T1000 (cell line): ENCODE measurements at regions not wholly inside any gene's neighbourhood (a gene's known extent, or its start where the extent isn't known, plus 50 kb on each side); places are given as distances from the start of the nearest gene placed in this dataset.

ENCODE experiments used
- DNase-seq: peaks from one replicate; lab custom pipeline; 2025; ENCODE audit warnings: mixed read lengths; lab: John Stamatoyannopoulos, UW

GRCh38 chr4:13316354-13316753 is 167.8 kb downstream of the RAB28 start:
- DNase-seq = no peak

DNA sequence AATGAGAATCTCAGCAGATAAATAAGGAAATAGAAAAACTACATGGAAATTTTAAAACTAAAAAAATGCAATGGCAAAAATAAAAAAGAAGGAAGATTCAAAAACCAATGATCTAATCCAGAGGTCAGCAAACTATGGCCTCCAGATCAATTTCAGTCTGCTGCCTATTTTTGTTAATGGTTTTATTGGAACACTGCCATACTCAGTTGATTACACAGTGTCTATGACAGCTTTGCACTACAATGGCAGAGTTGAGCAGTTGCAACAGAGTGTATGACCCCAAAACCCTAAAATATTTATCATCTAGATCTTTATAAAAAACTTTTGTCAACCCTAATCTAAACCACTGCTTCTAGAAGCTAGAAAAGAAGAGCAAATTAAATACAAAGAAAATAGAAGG is 170.3 kb downstream of the RAB28 start:
- DNase-seq = no peak

DNA sequence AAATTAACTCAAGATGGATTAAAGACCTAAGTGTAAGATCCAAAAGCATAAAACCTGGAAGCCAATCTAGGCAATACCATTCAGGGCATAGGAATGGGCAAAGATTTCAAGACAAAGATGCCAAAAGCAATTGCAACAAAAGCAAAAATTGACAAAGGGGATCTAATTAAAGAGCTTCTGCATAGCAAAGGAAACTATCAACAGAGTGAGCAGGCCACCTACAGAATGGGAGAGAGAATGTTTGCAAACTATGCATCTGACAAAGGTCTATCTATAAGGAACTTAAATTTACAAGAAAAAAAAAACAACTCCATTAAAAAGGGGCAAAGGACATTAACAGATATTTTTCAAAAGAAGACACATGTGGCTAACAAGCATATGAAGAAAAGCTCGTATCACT is 171.9 kb downstream of the RAB28 start:
- DNase-seq = no peak

- DNase-seq = no peak
Measured at GRCh38 chr4:13309751-13310150, 174.4 kb downstream of the RAB28 start.

GRCh38 chr4:13306356-13306755 is 177.8 kb downstream of the RAB28 start:
- DNase-seq = no peak

DNA sequence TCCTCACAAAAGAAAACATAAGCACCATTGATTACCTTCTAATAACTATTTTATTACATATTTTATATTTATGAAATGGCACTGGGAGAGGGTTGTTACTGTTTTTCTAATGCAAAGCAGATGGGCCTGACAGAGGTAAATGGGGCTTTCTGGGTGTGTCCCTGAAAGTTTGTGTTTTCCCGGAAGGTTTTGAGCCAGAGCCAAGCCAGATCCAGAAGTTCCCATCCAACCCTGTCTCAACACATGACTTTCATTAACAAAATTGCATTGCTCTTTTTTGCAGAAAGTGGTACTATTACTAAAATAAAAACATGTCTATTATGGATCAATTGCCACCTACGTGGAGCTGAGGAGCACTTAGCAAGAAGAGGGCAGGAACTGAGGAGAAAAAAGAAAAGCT is 181.3 kb downstream of the RAB28 start:
- DNase-seq = no peak

GRCh38 chr4:13299343-13299742 is 184.8 kb downstream of the RAB28 start:
- no peak for DNase-seq

DNA sequence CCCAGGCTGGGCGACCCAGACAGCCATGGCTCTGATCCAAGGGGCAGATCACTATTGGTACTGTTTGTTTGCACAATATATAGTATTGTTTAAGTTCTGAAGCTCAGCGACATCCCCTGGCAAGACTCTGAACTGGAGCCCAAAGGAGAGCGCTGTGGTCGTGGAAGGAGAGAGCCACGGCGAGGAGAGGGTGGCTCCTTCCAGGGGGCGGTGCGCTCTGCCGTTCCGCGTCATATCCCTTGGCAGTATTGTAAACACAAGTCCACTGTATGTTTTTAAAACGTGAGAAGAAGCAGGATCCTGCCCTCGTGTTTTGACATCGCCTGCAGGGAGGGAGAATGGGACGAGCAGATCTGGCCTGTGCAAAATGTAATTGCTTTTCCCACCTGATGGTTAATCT is 185.5 kb downstream of the RAB28 start:
- DNase-seq = no peak

DNA sequence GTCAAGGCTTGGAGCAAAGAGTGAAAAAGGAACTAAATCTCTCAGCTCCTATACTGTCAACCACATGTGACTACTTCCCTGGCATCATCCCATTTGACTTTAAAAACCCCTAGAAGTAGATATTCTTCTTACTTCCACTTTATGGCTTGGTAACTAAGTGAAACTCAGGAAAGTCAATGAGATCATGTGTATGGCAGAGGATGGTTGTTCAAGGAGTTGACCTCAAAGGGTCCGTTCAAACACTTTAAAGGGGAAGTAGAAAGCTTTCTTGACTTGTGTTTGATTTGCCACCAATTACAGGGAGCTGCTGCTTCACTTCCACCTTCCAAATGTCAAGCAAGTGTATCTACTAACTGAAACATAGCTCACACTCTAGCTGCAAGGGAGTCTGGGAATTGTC is 187.2 kb downstream of the RAB28 start:
- no peak for DNase-seq

DNA sequence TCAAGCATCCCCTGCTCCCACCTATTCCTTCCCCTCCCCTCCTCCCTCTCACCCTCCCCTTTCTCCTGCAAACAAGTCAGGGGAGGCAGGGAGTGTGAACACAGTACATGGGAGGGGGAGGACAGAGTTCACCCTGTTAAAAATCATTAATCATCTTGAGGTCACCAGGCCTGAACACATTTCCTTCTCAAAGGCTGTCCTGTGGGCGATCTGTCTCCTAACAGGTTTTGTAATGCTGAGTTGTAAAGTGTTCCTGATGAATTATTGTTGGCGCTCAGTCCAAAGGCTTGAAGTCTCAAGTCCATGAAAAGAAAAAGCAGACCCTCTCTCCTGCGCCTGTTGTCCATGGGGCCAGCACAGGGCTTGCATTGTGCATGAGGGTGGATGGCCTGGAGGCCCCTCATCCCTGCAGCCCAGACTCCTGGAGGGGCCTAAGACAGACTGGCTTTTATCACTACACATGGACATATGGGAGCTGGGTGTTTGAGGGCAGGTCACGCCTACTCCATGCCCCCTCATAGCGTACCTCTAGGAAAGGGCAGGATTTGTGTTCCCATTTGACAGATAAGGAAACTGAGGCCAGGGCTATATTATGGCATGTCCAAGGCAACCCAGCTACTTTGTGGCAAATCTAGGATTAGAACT is 189.1 kb downstream of the RAB28 start:
- no peak for DNase-seq

DNA sequence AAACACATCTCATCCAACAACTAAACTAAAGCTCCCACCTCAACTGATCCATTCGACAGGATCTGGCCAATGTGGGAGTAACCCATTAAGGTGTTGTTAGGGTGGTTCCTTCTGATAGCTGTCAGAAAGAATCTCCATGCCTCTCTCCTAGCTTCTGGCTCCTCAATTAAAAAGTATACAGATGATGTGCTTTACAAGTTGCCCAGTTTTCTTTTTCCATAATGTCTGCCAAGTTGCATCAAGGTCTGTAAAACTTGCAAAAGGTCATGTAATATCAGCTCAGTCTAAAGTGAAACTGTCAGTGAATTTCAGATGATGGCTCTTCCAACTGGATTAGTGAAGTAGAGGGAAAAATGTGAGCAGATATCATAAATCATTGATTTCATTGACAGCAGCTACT is 191.8 kb downstream of the RAB28 start:
- DNase-seq = no peak

- no peak for DNase-seq
Measured at GRCh38 chr4:13289391-13289790, 194.7 kb downstream of the RAB28 start.

- no peak for DNase-seq
Measured at GRCh38 chr4:13285336-13285735, 198.8 kb downstream of the RAB28 start.

DNA sequence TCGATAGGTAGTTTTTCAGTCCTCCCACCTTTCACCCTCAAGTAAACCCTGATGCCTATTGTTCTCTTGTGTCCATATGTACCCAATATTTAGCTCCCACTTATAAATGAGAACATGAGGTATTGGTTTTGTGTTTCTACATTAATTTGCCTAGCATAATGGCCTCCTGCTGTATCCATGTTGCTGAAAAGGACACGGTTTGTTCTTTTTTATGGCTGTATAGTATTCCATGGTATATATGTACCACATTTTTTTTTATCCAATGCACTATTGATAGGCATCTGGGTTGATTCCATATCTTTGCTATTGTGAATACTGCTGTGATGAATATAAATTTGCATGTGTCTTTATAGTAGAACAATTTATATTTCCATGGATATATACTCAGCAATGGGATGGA is 199.2 kb downstream of the RAB28 start:
- DNase-seq = no peak

DNA sequence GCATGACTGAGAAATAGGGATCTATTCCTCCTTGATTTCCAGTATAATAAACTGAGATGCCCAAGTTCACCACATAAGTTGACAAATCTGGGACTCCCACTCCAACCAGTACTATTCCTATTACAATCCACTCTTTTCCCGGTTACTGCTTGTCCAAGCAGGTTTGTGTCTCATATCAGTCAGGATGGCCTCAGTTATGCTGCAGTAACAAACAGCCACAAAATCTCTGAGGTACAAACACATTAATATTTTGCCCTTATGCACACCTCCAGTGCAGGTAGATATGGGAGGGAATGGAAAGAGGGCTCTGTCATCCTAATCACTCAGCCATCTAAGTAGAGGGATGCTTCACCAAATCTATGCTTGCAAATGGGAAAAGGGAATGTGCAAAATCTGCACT is 207.8 kb downstream of the RAB28 start:
- no peak for DNase-seq

DNA sequence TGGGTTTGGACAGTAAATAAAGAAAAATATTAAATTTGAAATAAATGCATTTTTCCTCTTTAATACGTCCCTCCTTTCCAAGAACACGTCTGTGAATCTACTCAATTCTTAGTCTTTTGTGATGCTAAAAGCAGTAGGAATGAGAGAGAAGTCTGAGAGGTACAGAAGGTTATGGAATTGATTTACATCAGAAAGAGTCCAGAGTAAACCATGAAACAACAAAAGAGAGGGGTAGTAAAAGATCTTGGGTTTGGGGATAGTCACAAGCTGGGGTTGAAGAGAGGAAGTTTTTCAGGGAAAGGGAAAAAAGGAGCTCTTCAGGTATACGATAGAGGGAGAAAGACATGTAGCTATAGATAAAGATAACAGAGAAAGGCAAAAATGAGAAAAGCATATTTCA is 215.4 kb downstream of the RAB28 start:
- DNase-seq = no peak

DNA sequence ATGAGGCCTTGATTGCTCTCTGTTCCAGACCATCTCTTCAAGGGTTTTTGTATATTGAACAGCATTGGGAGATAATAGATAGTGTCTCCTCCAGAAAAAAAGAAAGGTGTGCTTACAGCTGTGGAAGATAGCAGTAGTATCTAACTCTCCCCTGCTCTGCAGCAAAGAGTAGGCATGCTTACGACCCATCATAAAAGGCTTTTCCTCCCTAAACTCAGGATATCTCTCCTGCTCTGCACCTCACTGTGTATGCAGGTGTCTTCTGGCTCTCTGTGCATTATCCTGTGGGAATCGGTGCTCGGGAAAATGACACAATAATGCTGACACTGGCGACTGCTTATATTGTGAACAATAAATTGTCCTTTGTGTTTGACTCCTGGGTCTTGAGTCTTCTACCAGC is 216.0 kb downstream of the RAB28 start:
- DNase-seq = no peak

- DNase-seq = no peak
Measured at GRCh38 chr4:13267091-13267490, 217.0 kb downstream of the RAB28 start.

DNA sequence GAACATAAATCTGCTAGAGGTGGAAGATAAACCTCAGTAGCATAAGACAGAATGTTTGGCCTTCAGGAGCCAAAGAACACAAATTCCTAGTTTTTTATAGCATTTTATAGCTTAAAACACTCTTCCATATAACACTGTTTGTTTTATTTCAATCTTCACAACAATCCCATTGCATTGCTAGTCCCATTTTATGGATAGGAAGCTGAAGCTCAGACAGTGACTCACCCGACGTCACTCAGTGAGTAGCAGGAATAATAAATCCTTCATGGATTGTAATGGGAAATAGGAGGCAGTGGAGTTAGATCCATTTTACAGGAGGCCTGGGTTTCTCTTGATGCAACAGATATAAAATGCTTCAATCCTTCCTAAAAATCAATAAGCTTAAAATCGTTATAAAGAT is 217.5 kb downstream of the RAB28 start:
- no peak for DNase-seq

DNA sequence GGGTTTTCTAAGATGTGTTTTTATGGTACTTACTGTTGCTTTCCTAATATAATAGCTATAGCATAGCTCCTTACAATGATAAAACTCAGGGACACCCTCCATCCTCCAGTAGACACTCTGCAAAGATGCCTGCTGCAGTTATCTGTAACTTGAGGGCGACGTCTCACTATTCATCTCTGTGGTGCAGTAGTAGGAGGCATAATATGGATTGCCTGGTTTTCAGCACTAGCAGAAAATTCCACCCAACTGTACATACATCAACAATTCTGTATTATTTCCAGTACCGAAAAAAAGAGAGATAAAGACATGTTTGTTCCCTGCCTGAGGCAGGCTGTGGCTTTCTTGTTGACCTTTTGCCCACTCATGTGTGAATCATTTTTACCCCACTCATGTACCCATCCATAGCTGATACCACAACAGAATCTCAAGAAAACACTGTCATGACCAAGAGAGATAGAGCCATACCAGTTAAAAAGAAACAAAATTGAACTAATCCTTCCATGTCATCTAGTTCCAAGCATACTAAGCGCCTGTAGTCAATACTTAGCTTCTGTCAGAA is 220.1 kb downstream of the RAB28 start:
- DNase-seq = peak; percentile 18

GRCh38 chr4:13262816-13263215 is 221.3 kb downstream of the RAB28 start:
- no peak for DNase-seq

DNA sequence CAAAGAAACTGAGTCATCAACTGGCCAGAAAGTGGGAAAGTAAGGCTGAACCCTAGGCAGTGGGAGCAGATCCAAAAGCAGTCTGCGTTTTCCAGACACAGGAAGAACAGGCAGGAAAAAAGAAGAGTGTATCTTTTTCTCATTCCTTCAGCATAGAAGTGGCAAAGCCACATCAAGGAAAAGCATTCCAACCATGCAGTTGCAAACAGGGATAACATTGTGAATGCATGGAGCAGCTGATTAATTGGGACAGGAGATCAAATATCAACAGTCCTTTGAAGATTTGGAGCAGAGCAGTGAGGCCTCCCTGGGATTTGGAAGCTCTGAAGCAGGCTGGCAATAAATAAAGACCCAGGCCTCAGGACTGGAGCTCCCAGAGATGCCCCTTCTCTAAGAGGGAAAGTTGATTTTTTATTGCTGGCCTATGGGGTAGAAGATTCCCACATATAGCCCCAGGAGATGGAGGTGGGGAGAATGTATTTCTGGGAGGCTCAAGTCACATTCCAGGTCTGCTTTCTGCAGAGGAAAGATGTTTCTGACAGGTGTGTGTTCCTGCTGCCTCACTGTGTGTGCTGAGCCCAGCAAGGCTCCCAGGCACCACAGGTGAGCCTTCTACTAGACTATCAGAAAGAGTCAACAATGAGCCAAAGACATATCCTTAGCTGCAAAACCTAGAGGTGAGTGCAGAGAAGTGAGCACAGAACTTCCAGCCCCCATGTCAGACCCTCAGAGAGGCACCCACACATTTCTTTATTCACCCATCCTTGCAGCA is 222.5 kb downstream of the RAB28 start:
- DNase-seq = no peak

GRCh38 chr4:13260513-13260912 is 223.6 kb downstream of the RAB28 start:
- DNase-seq = no peak

DNA sequence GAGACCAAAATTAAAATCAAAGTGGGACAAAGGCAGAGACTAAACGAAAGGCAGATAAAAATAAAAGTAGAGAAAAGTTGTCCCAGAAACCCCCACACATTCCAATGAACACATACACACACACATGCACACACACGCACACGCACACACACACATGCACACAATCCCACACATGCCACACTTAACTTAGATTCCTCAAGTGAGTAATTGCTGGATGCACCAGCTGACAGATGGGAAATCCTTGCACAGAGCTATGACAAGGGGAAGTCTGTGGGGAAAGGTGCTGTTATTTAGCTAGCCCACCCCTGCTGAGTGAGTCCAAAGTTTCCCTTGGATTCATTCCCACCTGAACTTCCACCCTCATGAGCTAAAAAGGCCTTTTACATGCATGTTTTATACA is 233.9 kb downstream of the RAB28 start:
- DNase-seq = no peak
